ENCODE measurements at regions not wholly inside any gene's neighbourhood (a gene's known extent, or its start where the extent isn't known, plus 50 kb on each side); places are given as distances from the start of the nearest gene placed in this dataset.

DNA sequence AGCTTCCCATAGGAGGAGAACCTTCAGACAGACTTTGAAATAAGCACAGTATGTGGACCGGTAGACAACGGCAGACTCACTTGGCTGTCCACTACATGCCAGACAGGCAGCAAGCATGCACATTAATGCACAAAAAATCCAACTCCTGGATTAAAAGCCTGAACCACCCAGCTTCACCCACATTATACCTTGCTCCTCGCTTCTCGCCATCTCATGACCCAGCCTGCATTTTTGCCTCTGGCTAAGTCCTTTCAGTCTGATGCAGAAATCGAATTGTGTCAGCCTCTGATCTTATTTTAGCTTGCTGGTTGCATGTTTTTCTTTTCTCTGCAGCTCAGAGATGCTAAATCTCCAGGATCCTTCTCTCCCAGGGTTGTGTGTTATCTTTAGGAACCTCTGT, 358.7 kb downstream of the RFC3 start:
- TF ChIP-seq POLR2A (IDR thresholded peaks at IDR 0.05; ENCODE audit: low read depth, low read length) (no peak), POLR2AphosphoS5 (IDR thresholded peaks at IDR 0.05; ENCODE audit: low read depth, low read length) (no peak), TAF1 (IDR thresholded peaks at IDR 0.05; ENCODE audit: borderline replicate concordance, low read depth, low read length) (no peak)
